ENCODE measurements at regions not wholly inside any gene's neighbourhood (a gene's known extent, or its start where the extent isn't known, plus 50 kb on each side); places are given as distances from the start of the nearest gene placed in this dataset.

DNA sequence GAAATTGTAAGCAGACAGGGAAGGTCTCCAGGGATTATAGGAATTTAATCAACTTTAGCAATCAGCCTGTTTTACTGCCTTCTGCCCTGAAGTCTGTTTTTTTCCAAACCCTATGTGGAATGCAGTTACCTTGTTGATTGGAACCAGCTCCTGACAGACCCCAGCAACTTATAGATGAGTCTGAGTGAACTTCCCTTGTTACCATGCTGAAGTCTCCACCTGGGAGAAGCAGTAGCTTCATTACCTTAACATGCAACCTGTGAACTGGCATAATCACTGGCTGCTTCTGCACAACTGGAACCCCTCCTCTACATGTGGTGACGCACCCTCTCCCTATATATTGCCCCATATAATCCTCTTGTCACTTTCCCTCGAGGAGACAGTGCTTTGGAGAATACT is 226.3 kb upstream of the SPOPL start:
- TF ChIP-seq, protein P1, sequence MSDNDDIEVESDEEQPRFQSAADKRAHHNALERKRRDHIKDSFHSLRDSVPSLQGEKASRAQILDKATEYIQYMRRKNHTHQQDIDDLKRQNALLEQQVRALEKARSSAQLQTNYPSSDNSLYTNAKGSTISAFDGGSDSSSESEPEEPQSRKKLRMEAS (IDR thresholded peaks at IDR 0.05), result no peak
- no peak for TF ChIP-seq RFX5 (IDR thresholded peaks at IDR 0.05)
- TF ChIP-seq, protein P2, sequence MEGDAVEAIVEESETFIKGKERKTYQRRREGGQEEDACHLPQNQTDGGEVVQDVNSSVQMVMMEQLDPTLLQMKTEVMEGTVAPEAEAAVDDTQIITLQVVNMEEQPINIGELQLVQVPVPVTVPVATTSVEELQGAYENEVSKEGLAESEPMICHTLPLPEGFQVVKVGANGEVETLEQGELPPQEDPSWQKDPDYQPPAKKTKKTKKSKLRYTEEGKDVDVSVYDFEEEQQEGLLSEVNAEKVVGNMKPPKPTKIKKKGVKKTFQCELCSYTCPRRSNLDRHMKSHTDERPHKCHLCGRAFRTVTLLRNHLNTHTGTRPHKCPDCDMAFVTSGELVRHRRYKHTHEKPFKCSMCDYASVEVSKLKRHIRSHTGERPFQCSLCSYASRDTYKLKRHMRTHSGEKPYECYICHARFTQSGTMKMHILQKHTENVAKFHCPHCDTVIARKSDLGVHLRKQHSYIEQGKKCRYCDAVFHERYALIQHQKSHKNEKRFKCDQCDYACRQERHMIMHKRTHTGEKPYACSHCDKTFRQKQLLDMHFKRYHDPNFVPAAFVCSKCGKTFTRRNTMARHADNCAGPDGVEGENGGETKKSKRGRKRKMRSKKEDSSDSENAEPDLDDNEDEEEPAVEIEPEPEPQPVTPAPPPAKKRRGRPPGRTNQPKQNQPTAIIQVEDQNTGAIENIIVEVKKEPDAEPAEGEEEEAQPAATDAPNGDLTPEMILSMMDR (IDR thresholded peaks at IDR 0.05), result no peak
- TF ChIP-seq NFE2L2 (conservative IDR thresholded peaks at IDR 0.05; ENCODE audit: low read length), result no peak
- TF ChIP-seq CEBPB (IDR thresholded peaks at IDR 0.05), result no peak

Data from A549 (cell line).